K562 (cell line): ENCODE measurements at regions not wholly inside any gene's neighbourhood (a gene's known extent, or its start where the extent isn't known, plus 50 kb on each side); places are given as distances from the start of the nearest gene placed in this dataset.

Source experiments
- ARNT ChIP-seq, 2 experiments: fragments of 450-650 bp; IDR thresholded peaks; 2 replicates each; pipeline ENCODE4 v1.6.1; 2016; ENCODE audit warnings: mild to moderate bottlenecking in 1 of 2
- CBX3 ChIP-seq, 2 experiments: IDR thresholded peaks; 1 replicate in 1 of 2; 2 replicates in 1 of 2; pipeline ENCODE4 v1.6.1; 2012; ENCODE audit warnings: inconsistent platforms in 2 of 2, low read length in 2 of 2, borderline replicate concordance in 1 of 2, control low read depth in 1 of 2
- CREB1 ChIP-seq, 2 experiments: sonication (generic) in 1 of 2; formaldehyde crosslinking in 1 of 2; IDR thresholded peaks; 2 replicates each; pipeline versions ENCODE4 v1.6.1 to v1.8.0; 2012 to 2022; ENCODE audit warnings: inconsistent platforms in 1 of 2, mild to moderate bottlenecking in 1 of 2, missing genetic modification reagents in 1 of 2, moderate library complexity in 1 of 2
- ETV5 ChIP-seq: sonication (generic); formaldehyde crosslinking; IDR thresholded peaks from 2 replicates; pipeline ENCODE4 v1.4.0; 2020; ENCODE audit warnings: low read depth, mild to moderate bottlenecking, missing genetic modification reagents
- MTA3 ChIP-seq: fragments of 450-650 bp; formaldehyde crosslinking; IDR thresholded peaks from 2 replicates; pipeline ENCODE4 v1.6.1; 2017; ENCODE audit warnings: mild to moderate bottlenecking, borderline replicate concordance
- POLR2A ChIP-seq: fragments of 450-650 bp; conservative IDR thresholded peaks from 2 replicates; pipeline ENCODE4 v1.6.1; 2016
- SMAD4 ChIP-seq: fragments of 250-450 bp; sonication (Bioruptor Pico); conservative IDR thresholded peaks from 2 replicates; pipeline ENCODE4 v1.8.0; 2021; ENCODE audit warnings: inconsistent platforms, mild to moderate bottlenecking, moderate library complexity
- SP1 ChIP-seq: sonication (generic); formaldehyde crosslinking; IDR thresholded peaks from 2 replicates; pipeline ENCODE4 v1.8.1; 2022; ENCODE audit warnings: mild to moderate bottlenecking, missing genetic modification reagents
- YY1 ChIP-seq, 3 experiments: IDR thresholded peaks; 2 replicates each; pipeline ENCODE4 v1.6.1; 2011; ENCODE audit warnings: low read length in 2 of 3, mild to moderate bottlenecking in 2 of 3, moderate library complexity in 2 of 3, borderline replicate concordance in 1 of 3, control low read depth in 1 of 3, low read depth in 1 of 3; ENCODE audit not compliant: insufficient read depth in 3 of 3, insufficient replicate concordance in 2 of 3, control insufficient read depth in 1 of 3, insufficient read length in 1 of 3; ENCODE audit errors: extremely low read depth in 1 of 3
- ZBTB1 ChIP-seq: sonication (generic); formaldehyde crosslinking; IDR thresholded peaks from 2 replicates; pipeline ENCODE4 v1.8.1; 2023; ENCODE audit warnings: missing genetic modification reagents, low read depth, mild to moderate bottlenecking, borderline replicate concordance
- ZBTB7A ChIP-seq: IDR thresholded peaks from 2 replicates; pipeline ENCODE4 v1.6.1; 2011; ENCODE audit warnings: low read depth, mild to moderate bottlenecking, low read length, moderate library complexity, borderline replicate concordance; ENCODE audit not compliant: control insufficient read depth
- ZFP1 ChIP-seq: fragments of 450-650 bp; formaldehyde crosslinking; IDR thresholded peaks from 2 replicates; pipeline ENCODE4 v1.4.0; 2020; ENCODE audit warnings: mild to moderate bottlenecking, mixed read lengths
- ZNF282 ChIP-seq: sonication (generic); formaldehyde crosslinking; IDR thresholded peaks from 2 replicates; pipeline ENCODE4 v1.8.1; 2023; ENCODE audit warnings: missing genetic modification reagents

- TF ChIP-seq YY1 (IDR thresholded peaks at IDR 0.05; ENCODE audit: borderline replicate concordance in 1 of 3, control insufficient read depth in 1 of 3, extremely low read depth in 1 of 3, insufficient read depth in 3 of 3, insufficient read length in 1 of 3, insufficient replicate concordance in 2 of 3, low read depth in 1 of 3, low read length in 2 of 3) (no peak), MTA3 (no peak), POLR2A (no peak), CREB1 (IDR thresholded peaks at IDR 0.05) (no peak), CREB1 (CRISPR knock-in tag; IDR thresholded peaks at IDR 0.05) (no peak), SP1 (no peak), SMAD4 (CRISPR knock-in tag) (no peak), ZBTB7A (no peak), ZBTB1 (no peak), ARNT (IDR thresholded peaks at IDR 0.05) (no peak), CBX3 (IDR thresholded peaks at IDR 0.05; ENCODE audit: borderline replicate concordance in 1 of 2, low read length in 2 of 2) (no peak), ETV5 (CRISPR knock-in tag) (no peak), ZFP1 (CRISPR knock-in tag) (no peak), ZNF282 (CRISPR knock-in tag) (no peak)
These were observed 139.8 kb upstream of the NAMPT start for GRCh38 chr7:106424476-106425016.
